ENCODE measurements at regions not wholly inside any gene's neighbourhood (a gene's known extent, or its start where the extent isn't known, plus 50 kb on each side); places are given as distances from the start of the nearest gene placed in this dataset.

DNA sequence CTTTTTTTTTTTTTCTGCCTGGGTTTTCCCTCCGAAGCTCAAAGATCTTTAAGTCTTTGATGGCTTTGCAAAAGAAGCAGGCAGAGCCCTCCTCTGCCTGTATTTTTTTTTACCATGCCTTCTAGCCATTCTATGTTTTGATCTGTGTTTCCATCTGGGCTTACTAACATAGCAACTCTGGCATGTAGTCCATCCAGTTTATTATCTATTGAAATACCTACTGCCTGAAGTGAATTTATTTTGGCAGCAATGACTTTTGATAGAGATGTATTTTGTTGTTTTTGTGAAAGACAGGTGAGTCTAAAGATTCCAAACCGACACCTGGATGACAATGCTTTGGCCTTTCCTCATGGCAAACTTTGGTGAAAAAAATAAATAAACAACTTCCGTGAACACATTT is 1157.7 kb upstream of the MAP3K7 start (continued):
- TF ChIP-seq, protein P1, sequence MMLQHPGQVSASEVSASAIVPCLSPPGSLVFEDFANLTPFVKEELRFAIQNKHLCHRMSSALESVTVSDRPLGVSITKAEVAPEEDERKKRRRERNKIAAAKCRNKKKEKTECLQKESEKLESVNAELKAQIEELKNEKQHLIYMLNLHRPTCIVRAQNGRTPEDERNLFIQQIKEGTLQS (IDR thresholded peaks at IDR 0.05; ENCODE audit: insufficient read depth, low read depth, low read length): no peak
- TF ChIP-seq POLR2AphosphoS5 (IDR thresholded peaks at IDR 0.05; ENCODE audit: low read depth, low read length) (no peak), MAFK (IDR thresholded peaks at IDR 0.05; ENCODE audit: low read depth, low read length) (no peak)

All from H1 (cell line).